GM21447 (cell line): ENCODE measurements at regions not wholly inside any gene's neighbourhood (a gene's known extent, or its start where the extent isn't known, plus 50 kb on each side); places are given as distances from the start of the nearest gene placed in this dataset.
"Not testable (repeated sequence)": the region's sequence is repeated elsewhere in the genome, so short reads cannot be mapped to it uniquely, and the experiment has no call there.

Source experiments
- ATAC-seq: cut with Tn5 transposase; IDR thresholded peaks from one replicate; pipeline ENCODE4 v1.9.1; 2021; ENCODE audit not compliant: unreplicated experiment

GRCh38 chr3:22660606-22661005, 542.5 kb upstream of the UBE2E2 start:
- no peak for ATAC-seq

DNA sequence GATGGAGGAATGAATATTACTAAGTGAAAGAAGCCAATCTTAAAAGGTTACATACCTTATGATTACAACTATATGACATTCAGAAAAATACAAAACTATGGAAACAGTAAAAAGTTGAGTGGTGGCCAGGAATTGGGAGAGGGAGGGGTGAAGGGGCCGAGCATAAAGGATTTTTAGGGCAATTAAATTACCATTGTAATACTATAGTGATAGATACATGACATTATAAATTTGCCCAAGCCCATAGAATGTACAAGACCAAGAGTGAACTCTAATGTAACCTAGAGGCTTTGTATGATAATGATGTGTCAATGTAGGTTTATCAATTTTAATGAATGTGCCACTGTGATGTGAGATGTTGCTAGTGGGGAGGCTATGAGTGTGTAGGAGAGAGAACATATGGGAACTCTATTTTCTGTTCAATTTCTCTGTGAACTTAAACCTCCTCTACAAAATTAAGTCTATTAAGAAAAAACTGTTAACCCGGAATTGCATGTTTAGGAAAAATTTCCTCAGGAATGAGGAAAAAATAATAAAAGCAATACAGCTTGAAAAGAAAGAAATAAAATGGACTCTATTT, 541.9 kb upstream of the UBE2E2 start:
- no peak for ATAC-seq

GRCh38 chr3:22665528-22665927, 537.6 kb upstream of the UBE2E2 start:
- ATAC-seq: no peak

DNA sequence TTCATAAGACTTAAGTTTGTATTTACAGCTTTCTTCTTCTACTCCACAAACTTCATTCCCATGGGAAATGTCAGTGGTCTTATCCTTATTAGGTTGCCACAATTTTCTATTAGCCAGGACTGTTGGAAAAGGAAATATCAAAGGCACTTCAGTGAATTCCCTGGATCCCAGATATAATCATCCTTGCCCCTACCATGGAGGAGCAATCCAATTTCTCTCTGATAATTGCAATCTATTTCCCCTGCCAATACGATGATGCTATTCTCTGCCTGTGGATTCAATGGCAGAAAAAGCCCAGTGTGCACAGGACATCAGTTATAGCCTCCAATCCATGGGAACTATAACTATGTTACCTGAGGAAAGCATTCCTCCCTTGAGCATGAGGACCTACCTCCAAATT, 536.4 kb upstream of the UBE2E2 start:
- no peak for ATAC-seq

DNA sequence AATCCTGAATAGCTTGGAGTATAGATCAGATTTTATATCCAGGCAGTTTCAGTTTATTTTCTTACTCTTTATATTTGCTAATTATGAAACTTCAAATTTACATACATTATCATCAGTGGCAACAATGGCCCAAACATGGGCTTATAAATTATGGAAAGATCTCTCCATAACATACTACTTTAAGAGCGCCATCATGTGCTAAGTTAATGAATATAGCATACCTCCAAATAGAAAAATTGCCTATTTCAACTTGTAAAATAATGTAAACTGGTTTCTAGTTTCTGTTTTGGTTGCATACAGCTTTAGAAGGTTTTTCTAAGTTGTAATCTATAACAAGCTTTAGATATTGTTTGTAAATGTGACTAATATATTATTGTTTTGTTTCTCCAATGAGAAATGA, 531.3 kb upstream of the UBE2E2 start:
- no peak for ATAC-seq

DNA sequence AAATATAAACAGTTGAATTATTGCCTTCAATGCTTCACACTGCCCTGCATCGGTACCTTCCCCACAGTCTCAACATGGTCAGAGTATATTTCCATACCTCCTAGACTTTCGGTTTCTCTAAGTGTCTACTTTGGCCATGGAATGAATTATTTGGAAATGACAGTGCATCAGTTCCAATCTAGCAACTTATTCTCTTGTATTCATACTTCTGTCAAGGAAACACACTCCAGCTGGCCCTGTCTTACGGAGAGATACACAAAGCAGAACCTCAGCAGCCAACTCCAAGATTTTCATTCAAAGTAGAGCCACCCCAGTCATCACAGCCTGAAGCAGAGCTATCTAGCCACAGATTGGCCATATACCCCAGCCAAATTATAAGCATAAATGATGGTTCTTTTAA, 518.4 kb upstream of the UBE2E2 start:
- ATAC-seq: no peak

DNA sequence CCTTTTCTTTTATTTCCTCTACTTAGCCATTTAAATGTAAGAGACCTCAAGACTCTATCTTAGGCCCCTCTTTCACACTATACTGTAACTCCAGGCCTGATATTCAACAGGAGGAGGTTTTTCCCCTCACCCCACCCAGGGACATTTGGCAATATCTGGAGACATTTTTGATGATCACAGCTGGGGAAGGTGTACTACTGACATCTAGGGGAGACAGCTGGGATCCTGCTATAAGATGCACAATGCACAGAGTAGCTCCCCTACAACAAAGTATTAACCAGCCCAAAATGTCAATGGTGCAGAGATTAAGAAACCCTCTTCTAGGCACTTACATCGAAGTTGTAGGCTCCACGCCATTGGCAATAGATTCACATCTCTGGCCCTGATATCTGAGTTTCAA, 517.5 kb upstream of the UBE2E2 start:
- ATAC-seq: no peak

GRCh38 chr3:22691407-22691806, 511.7 kb upstream of the UBE2E2 start:
- no peak for ATAC-seq

DNA sequence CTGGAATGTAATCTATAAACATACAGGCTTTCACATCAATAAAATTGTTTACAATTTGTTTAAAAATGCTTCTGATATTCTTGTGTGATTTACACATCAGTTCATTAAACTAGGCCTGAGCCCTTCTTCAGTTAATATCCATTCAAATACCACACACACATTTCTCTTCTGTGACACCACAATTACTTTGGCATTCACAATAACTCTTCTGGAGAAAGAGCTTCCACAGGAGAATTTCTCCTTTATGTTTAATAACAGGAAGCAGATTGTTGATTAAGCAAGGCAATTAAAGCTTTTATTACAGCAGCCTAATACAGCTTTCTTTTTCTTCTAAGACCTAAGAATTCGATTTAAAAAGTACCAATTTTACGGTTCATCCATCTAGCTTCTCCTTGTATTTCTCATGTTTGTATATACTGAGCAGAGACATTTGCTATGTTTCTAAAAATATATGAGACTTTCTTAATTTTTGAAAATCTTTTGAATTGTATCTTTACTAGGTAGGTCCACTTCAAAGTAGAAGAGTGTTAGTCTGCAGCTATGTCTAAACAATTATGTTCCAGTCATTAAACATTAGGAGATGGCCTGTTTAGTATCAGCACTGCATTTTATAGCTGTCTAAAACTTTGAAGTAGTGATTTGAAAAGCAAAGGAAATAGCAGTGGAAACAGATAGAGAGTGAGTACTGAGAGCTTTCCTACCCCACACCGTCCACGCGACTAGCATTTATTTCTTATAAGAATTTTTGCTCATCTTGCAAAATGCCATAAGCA, 511.1 kb upstream of the UBE2E2 start:
- ATAC-seq: no peak

- no peak for ATAC-seq
These were observed 502.3 kb upstream of the UBE2E2 start for GRCh38 chr3:22700876-22701275.

DNA sequence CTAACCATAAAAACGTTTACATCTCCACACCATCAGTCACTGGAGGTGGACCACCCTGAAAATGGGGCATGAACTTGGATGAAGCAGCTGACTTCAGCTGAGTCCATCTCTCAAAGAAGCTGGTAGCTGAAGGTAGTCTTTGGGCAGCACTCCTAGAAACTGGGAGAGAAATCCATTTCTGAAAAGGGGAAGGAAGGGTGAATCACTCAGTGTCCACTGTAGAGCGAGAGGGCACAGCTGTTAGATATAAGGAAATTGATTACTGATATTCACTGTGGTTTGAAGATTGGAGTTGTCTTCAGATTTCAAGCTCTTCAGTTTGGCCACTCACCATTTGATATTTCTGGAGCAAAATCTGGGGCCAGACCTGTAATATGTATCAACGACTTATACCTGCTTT, 499.0 kb upstream of the UBE2E2 start:
- ATAC-seq: no peak

- ATAC-seq: no peak
These were observed 498.4 kb upstream of the UBE2E2 start for GRCh38 chr3:22704571-22705354.

DNA sequence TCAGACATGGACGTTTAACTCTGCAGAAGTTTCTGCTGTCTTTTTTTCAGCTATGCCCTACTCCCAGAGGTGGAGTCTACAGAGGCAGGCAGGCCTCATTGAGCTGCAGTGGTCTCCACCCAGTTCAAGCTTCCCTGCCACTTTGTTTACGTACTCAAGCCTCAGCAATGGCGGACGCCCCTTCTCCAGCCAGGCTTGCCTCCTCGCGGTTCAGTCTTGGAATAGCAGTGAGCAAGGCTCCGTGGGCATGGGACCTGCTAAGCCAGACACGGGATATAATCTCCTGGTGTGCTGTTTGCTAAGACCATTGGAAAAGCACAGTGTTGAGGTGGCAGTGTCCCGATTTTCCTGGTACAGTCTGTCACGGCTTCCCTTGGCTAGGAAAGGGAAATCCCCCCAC, 496.2 kb upstream of the UBE2E2 start:
- not testable (repeated sequence) for ATAC-seq

- no peak for ATAC-seq
These were observed 489.2 kb upstream of the UBE2E2 start for GRCh38 chr3:22713936-22714335.

- no peak for ATAC-seq
These were observed 488.4 kb upstream of the UBE2E2 start for GRCh38 chr3:22714749-22715148.

- no peak for ATAC-seq
These were observed 482.5 kb upstream of the UBE2E2 start for GRCh38 chr3:22720596-22720995.

GRCh38 chr3:22724420-22724819, 478.7 kb upstream of the UBE2E2 start:
- ATAC-seq: no peak

GRCh38 chr3:22728406-22728805, 474.7 kb upstream of the UBE2E2 start:
- no peak for ATAC-seq

- ATAC-seq: no peak
These were observed 473.9 kb upstream of the UBE2E2 start for GRCh38 chr3:22729212-22729611.

DNA sequence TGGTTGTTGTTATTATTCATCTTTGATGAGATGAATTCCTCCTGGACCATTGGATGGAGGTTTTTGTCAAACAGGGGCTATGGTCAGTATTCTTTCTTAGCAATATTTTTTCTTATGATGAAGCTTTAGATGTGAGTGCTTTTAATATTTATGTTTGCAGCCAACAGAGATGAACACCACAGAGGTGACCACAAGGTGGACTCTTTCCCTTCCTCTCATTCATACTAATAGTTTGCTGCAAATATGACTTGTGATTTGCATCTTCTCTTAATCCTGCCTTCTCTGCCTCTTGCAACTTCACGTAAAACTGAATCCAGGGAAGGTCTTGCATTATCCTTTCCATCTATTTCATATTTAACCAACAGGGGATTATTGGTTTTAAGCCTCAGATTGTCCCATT, 473.1 kb upstream of the UBE2E2 start:
- no peak for ATAC-seq

DNA sequence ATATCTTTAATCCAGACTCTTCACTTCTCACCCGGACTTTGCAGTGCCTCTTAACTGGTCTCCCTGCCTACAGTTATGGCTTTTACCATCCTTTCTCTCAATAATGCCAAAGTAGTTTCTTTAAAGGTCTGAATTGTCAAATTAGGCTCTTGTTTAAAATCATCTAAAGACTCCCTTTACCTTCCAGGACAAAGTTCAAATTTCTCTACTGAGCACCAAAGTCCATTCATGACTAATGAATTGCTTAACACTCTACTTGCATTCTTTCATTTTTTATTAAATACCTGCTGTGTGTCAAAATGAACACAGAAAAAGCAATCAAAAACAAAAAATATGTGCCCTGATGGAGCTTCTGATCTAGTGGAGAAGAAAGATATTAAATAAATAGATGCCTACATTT, 472.4 kb upstream of the UBE2E2 start:
- no peak for ATAC-seq

- no peak for ATAC-seq
These were observed 471.2 kb upstream of the UBE2E2 start for GRCh38 chr3:22731901-22732300.
